ENCODE measurements at regions not wholly inside any gene's neighbourhood (a gene's known extent, or its start where the extent isn't known, plus 50 kb on each side); places are given as distances from the start of the nearest gene placed in this dataset.

DNA sequence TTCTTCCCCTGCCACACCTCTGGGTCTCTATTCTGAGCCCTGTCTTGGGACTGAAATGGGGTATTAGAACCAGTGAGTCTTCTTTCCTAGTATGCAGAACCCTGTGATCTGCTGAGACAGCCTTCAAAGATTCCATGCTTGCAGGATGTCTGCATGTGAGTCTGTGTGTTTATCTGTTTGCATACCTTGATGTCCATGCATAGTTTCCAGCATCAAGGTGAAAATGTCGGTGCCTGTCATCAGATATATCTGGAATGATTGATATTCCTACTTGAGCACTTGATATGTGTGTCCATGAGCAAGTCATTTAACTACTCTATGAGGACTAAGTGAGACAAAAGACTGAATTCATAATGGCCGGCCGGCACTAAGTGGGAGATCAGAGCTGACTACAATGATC is 117.0 kb upstream of the HS3ST1 start:
- TF ChIP-seq ZFX (CRISPR knock-in tag; IDR thresholded peaks at IDR 0.05): no peak
- TF ChIP-seq ADNP (tag; IDR thresholded peaks at IDR 0.05): no peak
- TF ChIP-seq ZNF76 (CRISPR knock-in tag; IDR thresholded peaks at IDR 0.05; ENCODE audit: borderline replicate concordance): no peak
- TF ChIP-seq HNRNPK (IDR thresholded peaks at IDR 0.05; ENCODE audit: low read depth, low read length, poor library complexity, severe bottlenecking): no peak
- TF ChIP-seq, protein P1, sequence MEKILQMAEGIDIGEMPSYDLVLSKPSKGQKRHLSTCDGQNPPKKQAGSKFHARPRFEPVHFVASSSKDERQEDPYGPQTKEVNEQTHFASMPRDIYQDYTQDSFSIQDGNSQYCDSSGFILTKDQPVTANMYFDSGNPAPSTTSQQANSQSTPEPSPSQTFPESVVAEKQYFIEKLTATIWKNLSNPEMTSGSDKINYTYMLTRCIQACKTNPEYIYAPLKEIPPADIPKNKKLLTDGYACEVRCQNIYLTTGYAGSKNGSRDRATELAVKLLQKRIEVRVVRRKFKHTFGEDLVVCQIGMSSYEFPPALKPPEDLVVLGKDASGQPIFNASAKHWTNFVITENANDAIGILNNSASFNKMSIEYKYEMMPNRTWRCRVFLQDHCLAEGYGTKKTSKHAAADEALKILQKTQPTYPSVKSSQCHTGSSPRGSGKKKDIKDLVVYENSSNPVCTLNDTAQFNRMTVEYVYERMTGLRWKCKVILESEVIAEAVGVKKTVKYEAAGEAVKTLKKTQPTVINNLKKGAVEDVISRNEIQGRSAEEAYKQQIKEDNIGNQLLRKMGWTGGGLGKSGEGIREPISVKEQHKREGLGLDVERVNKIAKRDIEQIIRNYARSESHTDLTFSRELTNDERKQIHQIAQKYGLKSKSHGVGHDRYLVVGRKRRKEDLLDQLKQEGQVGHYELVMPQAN (IDR thresholded peaks at IDR 0.05; ENCODE audit: borderline replicate concordance): no peak
- TF ChIP-seq, protein P2, sequence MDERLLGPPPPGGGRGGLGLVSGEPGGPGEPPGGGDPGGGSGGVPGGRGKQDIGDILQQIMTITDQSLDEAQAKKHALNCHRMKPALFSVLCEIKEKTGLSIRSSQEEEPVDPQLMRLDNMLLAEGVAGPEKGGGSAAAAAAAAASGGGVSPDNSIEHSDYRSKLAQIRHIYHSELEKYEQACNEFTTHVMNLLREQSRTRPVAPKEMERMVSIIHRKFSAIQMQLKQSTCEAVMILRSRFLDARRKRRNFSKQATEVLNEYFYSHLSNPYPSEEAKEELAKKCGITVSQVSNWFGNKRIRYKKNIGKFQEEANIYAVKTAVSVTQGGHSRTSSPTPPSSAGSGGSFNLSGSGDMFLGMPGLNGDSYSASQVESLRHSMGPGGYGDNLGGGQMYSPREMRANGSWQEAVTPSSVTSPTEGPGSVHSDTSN (CRISPR knock-in tag; IDR thresholded peaks at IDR 0.05; ENCODE audit: low read depth): no peak
- TF ChIP-seq, protein P2 (tag; conservative IDR thresholded peaks at IDR 0.05; ENCODE audit: low read depth): no peak
- TF ChIP-seq SMAD3 (CRISPR knock-in tag; conservative IDR thresholded peaks at IDR 0.05): no peak
- TF ChIP-seq E2F1 (CRISPR knock-in tag; IDR thresholded peaks at IDR 0.05): no peak
- TF ChIP-seq ZNF347 (CRISPR knock-in tag; IDR thresholded peaks at IDR 0.05; ENCODE audit: low read depth): no peak
- no peak for TF ChIP-seq ZNF586 (CRISPR knock-in tag; conservative IDR thresholded peaks at IDR 0.05)
- TF ChIP-seq, protein P3, sequence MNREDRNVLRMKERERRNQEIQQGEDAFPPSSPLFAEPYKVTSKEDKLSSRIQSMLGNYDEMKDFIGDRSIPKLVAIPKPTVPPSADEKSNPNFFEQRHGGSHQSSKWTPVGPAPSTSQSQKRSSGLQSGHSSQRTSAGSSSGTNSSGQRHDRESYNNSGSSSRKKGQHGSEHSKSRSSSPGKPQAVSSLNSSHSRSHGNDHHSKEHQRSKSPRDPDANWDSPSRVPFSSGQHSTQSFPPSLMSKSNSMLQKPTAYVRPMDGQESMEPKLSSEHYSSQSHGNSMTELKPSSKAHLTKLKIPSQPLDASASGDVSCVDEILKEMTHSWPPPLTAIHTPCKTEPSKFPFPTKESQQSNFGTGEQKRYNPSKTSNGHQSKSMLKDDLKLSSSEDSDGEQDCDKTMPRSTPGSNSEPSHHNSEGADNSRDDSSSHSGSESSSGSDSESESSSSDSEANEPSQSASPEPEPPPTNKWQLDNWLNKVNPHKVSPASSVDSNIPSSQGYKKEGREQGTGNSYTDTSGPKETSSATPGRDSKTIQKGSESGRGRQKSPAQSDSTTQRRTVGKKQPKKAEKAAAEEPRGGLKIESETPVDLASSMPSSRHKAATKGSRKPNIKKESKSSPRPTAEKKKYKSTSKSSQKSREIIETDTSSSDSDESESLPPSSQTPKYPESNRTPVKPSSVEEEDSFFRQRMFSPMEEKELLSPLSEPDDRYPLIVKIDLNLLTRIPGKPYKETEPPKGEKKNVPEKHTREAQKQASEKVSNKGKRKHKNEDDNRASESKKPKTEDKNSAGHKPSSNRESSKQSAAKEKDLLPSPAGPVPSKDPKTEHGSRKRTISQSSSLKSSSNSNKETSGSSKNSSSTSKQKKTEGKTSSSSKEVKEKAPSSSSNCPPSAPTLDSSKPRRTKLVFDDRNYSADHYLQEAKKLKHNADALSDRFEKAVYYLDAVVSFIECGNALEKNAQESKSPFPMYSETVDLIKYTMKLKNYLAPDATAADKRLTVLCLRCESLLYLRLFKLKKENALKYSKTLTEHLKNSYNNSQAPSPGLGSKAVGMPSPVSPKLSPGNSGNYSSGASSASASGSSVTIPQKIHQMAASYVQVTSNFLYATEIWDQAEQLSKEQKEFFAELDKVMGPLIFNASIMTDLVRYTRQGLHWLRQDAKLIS (CRISPR knock-in tag; IDR thresholded peaks at IDR 0.05): no peak
- Histone ChIP-seq H3K36me3 (ENCODE audit: control insufficient read depth, insufficient read depth, low read length) (no peaks in the 10 kb centered on the region), H3K4me2 (ENCODE audit: insufficient read depth, low read length) (no peak overlapping the region), H3K4me1 (replicated peaks in 1 of 2; ENCODE audit: control insufficient read depth in 2 of 2, insufficient read depth in 2 of 2, low read length in 2 of 2) (no peaks in the 10 kb centered on the region), H3K79me2 (ENCODE audit: control insufficient read depth, insufficient read depth, low read length) (no peaks in the 10 kb centered on the region), H2AFZ (ENCODE audit: low read depth, low read length) (no peak overlapping the region), H3K9ac (ENCODE audit: insufficient read depth in 1 of 2, low read depth in 2 of 2, low read length in 2 of 2) (no peak overlapping the region), H3K27ac (ENCODE audit: extremely low read depth, low read depth, low read length) (no peak overlapping the region), H3K4me3 (no peak overlapping the region), H4K20me1 (replicated peaks; ENCODE audit: control insufficient read depth, insufficient read depth, low read length) (no peaks in the 10 kb centered on the region), H3K9me1 (ENCODE audit: control insufficient read depth, insufficient read depth, low read length) (no peaks in the 10 kb centered on the region), H3K9me3 (replicated peaks; ENCODE audit: control insufficient read depth, insufficient read depth, low read depth, low read length) (no peaks in the 10 kb centered on the region), H3K27me3 (ENCODE audit: control insufficient read depth in 2 of 2, insufficient read depth in 2 of 2, low read length in 2 of 2) (no peaks in the 10 kb centered on the region)
- POLR2A ChIA-PET: no interaction called here
- intact Hi-C loops (cut with micrococcal nuclease): no loop called here
- ATAC-seq: no peak
- BruUV-seq (replicated peaks): no TSS peak
- no peak for FAIRE-seq
- CTCF ChIA-PET (ENCODE audit: low intra/inter-chr PET ratio): no interaction called here
- WGBS (ENCODE audit: insufficient coverage, low coverage, missing lambda C conversion rate): 3% methylated on average over 3 of the region's 3 CpGs
- no peak for DNase-seq (ENCODE audit: extremely low read depth in 1 of 4, low spot score in 3 of 4)
- in situ Hi-C loops (cut with MboI): no loop called here

Data from K562 (cell line).